Coronary artery (tissue), 2 donors: ENCODE measurements at regions not wholly inside any gene's neighbourhood (a gene's known extent, or its start where the extent isn't known, plus 50 kb on each side); places are given as distances from the start of the nearest gene placed in this dataset.

Source experiments
- DNase-seq: peaks from one replicate; pipeline ENCODE4 v3.0.0-alpha.2; 2017; ENCODE audit warnings: low spot score
- H3K27ac ChIP-seq, 2 donors: fragments of 200-600 bp; sonication (generic); one replicate each; pipeline ENCODE4 v1.5.1; 2016 to 2019
- H3K4me3 ChIP-seq: fragments of 200-600 bp; sonication (generic); 2 replicates; pipeline ENCODE4 v1.5.1; 2016; ENCODE audit warnings: mild to moderate bottlenecking, moderate library complexity
- TF ChIP-seq, protein P1 (sequence below): fragments of 200-600 bp; sonication (generic); IDR thresholded peaks from one replicate; pipeline ENCODE4 v1.5.1; 2019; ENCODE audit warnings: antibody characterized with exemption

- no peak for DNase-seq
- TF ChIP-seq, protein P1, sequence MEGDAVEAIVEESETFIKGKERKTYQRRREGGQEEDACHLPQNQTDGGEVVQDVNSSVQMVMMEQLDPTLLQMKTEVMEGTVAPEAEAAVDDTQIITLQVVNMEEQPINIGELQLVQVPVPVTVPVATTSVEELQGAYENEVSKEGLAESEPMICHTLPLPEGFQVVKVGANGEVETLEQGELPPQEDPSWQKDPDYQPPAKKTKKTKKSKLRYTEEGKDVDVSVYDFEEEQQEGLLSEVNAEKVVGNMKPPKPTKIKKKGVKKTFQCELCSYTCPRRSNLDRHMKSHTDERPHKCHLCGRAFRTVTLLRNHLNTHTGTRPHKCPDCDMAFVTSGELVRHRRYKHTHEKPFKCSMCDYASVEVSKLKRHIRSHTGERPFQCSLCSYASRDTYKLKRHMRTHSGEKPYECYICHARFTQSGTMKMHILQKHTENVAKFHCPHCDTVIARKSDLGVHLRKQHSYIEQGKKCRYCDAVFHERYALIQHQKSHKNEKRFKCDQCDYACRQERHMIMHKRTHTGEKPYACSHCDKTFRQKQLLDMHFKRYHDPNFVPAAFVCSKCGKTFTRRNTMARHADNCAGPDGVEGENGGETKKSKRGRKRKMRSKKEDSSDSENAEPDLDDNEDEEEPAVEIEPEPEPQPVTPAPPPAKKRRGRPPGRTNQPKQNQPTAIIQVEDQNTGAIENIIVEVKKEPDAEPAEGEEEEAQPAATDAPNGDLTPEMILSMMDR = no peak
These were observed 260.1 kb downstream of the PRELID2 start for GRCh38 chr5:145574889-145575573.

GRCh38 chr5:145568581-145568980, 266.6 kb downstream of the PRELID2 start:
- H3K4me3 ChIP-seq = no peak overlapping the region

More at GRCh38 chr5:145574889-145575573, 260.1 kb downstream of the PRELID2 start:
- Histone ChIP-seq H3K27ac (no peak overlapping the region), H3K4me3 (no peak overlapping the region)

DNA sequence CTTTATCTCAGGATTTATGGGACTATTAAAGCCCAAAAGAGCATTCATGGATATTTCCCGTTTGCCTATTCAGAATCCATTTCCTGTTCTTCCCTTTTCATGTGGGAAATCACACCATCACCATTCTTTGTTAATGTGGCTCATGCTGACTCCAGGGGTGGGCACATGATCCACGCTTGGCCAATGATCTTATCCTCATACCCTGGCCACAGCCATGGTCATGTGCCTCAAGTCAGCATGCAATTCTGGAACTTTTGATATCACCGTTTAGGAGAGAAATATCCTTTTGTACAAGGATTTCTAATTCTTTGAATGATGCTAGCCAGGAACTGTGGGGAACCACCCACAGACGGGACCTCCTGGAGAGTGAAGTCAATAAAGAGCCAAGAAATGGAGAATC, 272.2 kb downstream of the PRELID2 start:
- TF ChIP-seq, protein P1 = no peak
- Histone ChIP-seq H3K27ac (no peak overlapping the region), H3K4me3 (no peak overlapping the region)
- DNase-seq = no peak

More at GRCh38 chr5:145568581-145568980, 266.6 kb downstream of the PRELID2 start:
- TF ChIP-seq, protein P1 = no peak
- no peak for DNase-seq
- H3K27ac ChIP-seq = no peak overlapping the region

- no peak overlapping the region for H3K27ac ChIP-seq
- TF ChIP-seq, protein P1 = no peak
- H3K4me3 ChIP-seq = no peak overlapping the region
- no peak for DNase-seq
These were observed 276.9 kb downstream of the PRELID2 start for GRCh38 chr5:145558288-145558687.

GRCh38 chr5:145557345-145557744, 277.8 kb downstream of the PRELID2 start:
- TF ChIP-seq, protein P1 = no peak
- no peak for DNase-seq

GRCh38 chr5:145554399-145554798, 280.7 kb downstream of the PRELID2 start:
- Histone ChIP-seq H3K4me3 (no peak overlapping the region), H3K27ac (no peak overlapping the region)
- TF ChIP-seq, protein P1 = no peak
- DNase-seq = no peak

More at GRCh38 chr5:145557345-145557744, 277.8 kb downstream of the PRELID2 start:
- Histone ChIP-seq H3K27ac (no peak overlapping the region), H3K4me3 (no peak overlapping the region)

DNA sequence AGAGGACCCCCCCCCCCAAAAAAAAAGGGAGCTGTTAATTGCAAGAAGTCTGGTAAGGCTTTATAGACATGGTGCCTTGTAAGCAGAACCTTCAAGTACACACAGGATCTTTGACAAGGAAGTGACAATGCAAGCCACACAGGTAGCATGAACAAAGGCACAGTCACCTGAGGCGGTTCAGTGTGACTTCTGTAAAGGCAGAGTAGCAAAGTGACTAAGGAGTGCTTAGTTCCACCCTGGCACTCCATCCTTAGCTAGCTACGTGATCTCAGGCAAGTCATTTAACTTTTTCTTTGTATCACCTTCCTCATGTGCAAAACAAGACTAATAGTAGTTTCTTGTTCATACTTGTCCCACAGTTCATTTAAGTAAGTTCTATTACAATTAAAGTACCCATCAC, 282.0 kb downstream of the PRELID2 start:
- TF ChIP-seq, protein P1 = no peak
- Histone ChIP-seq H3K4me3 (no peak overlapping the region), H3K27ac (no peak overlapping the region)
- no peak for DNase-seq
